AG04449 (cell line): ENCODE measurements at regions not wholly inside any gene's neighbourhood (a gene's known extent, or its start where the extent isn't known, plus 50 kb on each side); places are given as distances from the start of the nearest gene placed in this dataset.

ENCODE experiments used
- CTCF ChIA-PET: fragments of 350-600 bp; formaldehyde crosslinking; extraction: SDS; loops from one replicate; lab custom pipeline; 2021; ENCODE audit warnings: antibody characterized with exemption; lab: Yijun Ruan, JAX
- POLR2A ChIA-PET: fragments of 400-600, 350-600 bp; formaldehyde crosslinking; extraction: SDS; loops from one replicate; lab custom pipeline; 2020; ENCODE audit warnings: antibody characterized with exemption, inconsistent platforms; lab: Yijun Ruan, JAX
- DNase-seq: peaks from one replicate; pipeline ENCODE4 v3.0.0-alpha.2; 2010; ENCODE audit warnings: low read depth, low spot score
- H3K4me3 ChIP-seq: 2 replicates; pipeline ENCODE4 v1.5.1; 2011; ENCODE audit warnings: low read depth, mild to moderate bottlenecking, control low read depth, low read length
- CTCF ChIP-seq: IDR thresholded peaks from one replicate; pipeline ENCODE4 v1.5.1; 2011; ENCODE audit warnings: mild to moderate bottlenecking, moderate library complexity, low read length, control low read depth, inconsistent platforms; ENCODE audit not compliant: insufficient read depth; ENCODE audit errors: missing control alignments

- POLR2A ChIA-PET, result no interaction called here
- CTCF ChIA-PET, result no interaction called here
- DNase-seq, result no peak
- H3K4me3 ChIP-seq, result no peak overlapping the region
- TF ChIP-seq CTCF, result no peak
These were observed 248.6 kb upstream of the SALL3 start for GRCh38 chr18:78731016-78731397.

- H3K4me3 ChIP-seq, result no peak overlapping the region
- POLR2A ChIA-PET, result no interaction called here
- no peak for DNase-seq
- CTCF ChIA-PET, result no interaction called here
- no peak for TF ChIP-seq CTCF
These were observed 248.1 kb upstream of the SALL3 start for GRCh38 chr18:78731398-78732032.

- DNase-seq, result no peak
- CTCF ChIA-PET, result no interaction called here
- TF ChIP-seq CTCF, result no peak
- H3K4me3 ChIP-seq, result no peak overlapping the region
- POLR2A ChIA-PET, result no interaction called here
These were observed 247.1 kb upstream of the SALL3 start for GRCh38 chr18:78732273-78733210.

- POLR2A ChIA-PET, result no interaction called here
- TF ChIP-seq CTCF, result no peak
- CTCF ChIA-PET, result no interaction called here
- DNase-seq, result no peak
- no peak overlapping the region for H3K4me3 ChIP-seq
These were observed 245.6 kb upstream of the SALL3 start for GRCh38 chr18:78733762-78734613.

GRCh38 chr18:78734614-78734945 lies 245.0 kb upstream of the SALL3 start:
- no peak overlapping the region for H3K4me3 ChIP-seq
- CTCF ChIA-PET, result no interaction called here
- TF ChIP-seq CTCF, result no peak
- no peak for DNase-seq
- POLR2A ChIA-PET, result no interaction called here
